ENCODE measurements at regions not wholly inside any gene's neighbourhood (a gene's known extent, or its start where the extent isn't known, plus 50 kb on each side); places are given as distances from the start of the nearest gene placed in this dataset.
"Not testable (repeated sequence)": the region's sequence is repeated elsewhere in the genome, so short reads cannot be mapped to it uniquely, and the experiment has no call there.

DNA sequence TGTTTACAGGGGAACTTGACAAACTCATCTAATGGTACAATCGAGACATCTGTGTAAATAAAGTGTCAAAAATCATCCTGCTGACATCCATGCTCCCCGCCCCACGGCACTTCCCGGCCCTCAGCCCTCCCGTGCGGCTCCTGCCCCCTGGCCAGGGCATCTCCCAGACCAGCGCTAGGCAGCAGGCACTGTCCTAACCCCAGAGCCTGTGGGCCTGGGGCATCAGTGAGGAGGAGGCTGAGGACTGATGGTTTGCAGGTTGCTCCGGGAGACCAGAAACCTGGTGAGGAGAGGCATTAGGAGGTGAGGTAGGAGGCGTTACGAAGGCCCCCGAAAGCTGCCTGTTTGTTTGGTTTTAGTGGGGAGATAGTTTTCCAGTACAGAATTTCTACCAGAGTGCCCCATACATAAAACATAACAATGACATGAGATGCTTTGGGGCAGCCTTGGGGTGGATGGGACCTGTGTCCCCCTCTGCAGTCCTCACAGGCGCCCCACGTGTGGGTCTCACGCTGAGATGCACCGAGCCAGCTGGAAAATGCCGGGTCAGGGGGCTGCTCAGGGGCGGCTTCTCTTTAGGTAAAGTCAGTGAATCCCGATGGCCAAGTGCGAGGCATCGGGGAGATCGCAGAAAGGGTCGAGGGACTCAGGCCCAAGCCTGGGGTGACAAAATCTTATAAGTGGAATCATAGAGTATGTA is 114.2 kb downstream of the RTP5 start:
- DNase-seq (ENCODE audit: low spot score) = no peak

DNA sequence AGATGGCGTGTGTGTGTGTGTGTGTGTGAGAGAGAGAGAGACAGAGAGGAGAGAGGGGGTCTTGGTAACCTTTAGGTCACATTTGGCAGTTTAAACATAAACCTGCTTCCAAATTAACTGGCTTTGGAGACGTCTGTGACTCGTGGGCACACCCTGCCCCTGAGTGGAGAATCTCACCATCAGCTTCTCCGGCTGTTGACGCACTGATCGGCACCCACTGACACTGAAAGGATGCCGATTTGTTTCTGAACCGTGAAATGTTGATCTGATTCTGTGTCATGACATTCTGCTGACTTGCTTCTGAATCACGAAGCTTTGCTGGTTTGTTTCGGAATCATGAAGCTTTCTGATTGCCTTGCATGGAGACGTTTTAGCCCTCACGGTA is 114.7 kb downstream of the RTP5 start:
- no peak for DNase-seq (ENCODE audit: low spot score)

DNA sequence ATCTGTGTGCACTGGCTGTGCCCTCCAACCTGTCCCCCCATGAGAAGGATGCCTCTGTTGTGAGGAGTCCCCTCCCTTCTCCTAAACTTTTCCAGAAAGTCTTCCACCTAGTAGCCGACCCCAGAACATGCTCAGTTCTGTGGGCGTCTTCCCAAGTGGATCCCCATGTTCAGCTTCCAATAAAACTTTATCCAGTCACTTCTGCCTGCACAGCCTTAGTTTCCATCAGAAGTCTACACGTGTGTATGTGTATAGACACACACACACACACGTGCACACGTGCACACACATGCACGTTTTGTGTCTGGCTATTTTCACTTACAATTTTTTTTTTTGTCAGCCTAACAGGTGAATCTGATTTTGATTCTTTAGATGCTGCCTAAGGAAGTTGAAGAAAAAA is 115.1 kb downstream of the RTP5 start:
- no peak for DNase-seq (ENCODE audit: low spot score)

- DNase-seq (ENCODE audit: low spot score) = not testable (repeated sequence)
Observed at GRCh38 chr2:241985161-241985985, 115.8 kb downstream of the RTP5 start.

- DNase-seq (ENCODE audit: low spot score) = no peak
Observed at GRCh38 chr2:241985986-241986329, 116.4 kb downstream of the RTP5 start.

- DNase-seq (ENCODE audit: low spot score) = no peak
Observed at GRCh38 chr2:241986836-241987641, 117.5 kb downstream of the RTP5 start.

- DNase-seq (ENCODE audit: low spot score) = no peak
Observed at GRCh38 chr2:241987726-241988125, 118.2 kb downstream of the RTP5 start.

DNA sequence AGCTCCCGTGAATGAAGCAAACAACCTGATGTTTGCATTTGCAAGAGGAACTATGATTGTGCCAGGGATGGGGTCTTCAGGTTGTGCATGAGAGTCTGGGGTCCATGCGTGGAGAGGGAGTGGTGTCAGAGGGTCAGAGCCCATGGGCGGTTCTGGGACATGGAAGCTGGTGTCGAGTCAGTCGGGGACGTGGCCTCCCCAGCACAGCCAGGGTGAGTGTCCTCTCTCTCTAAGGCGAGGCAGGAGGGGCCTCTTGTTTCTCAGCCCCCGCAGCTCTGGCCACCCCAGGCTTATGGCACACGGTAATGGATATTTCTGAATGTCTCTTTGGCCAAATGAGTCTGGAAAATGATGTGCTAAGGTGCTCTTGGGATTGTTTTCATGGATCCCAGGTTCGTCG is 118.6 kb downstream of the RTP5 start:
- no peak for DNase-seq (ENCODE audit: low spot score)

- no peak for DNase-seq (ENCODE audit: low spot score)
Observed at GRCh38 chr2:241989074-241989473, 119.5 kb downstream of the RTP5 start.

GRCh38 chr2:241990466-241990865 is 120.9 kb downstream of the RTP5 start:
- no peak for DNase-seq (ENCODE audit: low spot score)

DNA sequence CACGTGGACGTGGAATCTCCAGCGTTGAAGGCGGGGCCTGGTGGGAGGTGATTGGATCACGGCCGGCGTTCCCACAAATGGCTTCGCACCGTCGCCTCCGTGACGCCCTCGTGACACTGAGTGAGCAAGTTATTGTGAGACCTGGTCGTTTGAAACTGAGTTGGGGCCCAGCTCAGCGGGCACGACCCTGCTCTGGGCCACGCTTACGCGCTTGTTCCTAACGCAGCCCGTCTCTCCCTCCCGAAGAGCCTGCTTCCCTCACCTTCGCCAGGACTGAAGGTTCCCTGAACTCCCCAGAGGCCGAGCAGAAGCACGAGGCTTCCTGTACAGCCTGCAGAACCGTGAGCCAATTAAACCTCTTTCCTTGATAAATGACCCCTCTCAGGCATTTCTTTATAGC is 121.8 kb downstream of the RTP5 start:
- no peak for DNase-seq (ENCODE audit: low spot score)

GRCh38 chr2:241992753-241993152 is 123.2 kb downstream of the RTP5 start:
- no peak for DNase-seq (ENCODE audit: low spot score)

- no peak for DNase-seq (ENCODE audit: low spot score)
Observed at GRCh38 chr2:241993386-241994005, 124.0 kb downstream of the RTP5 start.

DNA sequence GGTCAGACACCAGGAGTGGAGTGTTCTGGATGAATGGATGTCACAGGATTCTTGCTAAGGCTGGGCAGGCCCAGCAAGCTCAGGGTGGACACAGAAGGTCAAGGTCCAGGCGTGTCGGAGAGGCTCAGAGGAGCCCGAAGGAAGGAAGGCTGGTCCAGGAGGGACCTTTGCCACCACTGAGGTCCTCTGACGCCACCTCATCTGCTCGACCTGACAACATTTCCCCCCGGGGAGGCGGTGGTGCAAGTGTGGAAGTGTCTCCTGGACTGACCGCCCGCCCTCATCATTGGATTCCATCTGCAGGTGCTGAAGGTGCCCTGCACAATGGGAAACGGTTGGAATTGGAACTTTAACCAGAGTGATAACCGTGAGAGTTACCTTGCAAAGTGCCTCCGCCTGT is 124.6 kb downstream of the RTP5 start:
- DNase-seq (ENCODE audit: low spot score) = no peak

DNA sequence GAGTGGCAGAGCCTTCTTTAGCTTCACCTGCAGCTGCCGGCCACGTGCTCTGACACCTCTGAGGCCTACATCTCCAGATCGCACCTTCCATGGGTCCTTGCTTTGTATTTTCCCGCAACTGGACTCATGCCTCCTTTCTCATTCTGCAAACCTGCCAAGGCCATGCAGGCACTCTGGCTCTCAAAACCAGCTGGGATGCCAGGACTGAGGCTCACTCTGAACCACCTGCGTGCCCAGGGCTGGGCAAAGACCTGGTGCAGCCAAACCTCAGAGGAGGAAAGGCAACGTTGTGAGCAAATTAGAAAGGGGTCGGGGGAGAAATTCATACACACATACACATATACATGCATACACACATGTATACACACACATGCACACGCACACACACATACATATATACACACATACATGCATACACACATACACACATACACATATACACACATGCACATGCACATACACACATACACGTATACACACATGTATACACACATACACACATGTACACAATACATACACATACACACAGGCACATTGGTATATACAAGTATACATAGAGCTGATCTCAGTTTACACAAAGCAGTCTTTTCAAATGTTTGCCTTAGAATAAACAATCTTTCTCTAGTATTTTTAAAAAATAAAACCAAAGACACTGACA is 125.2 kb downstream of the RTP5 start:
- peak; percentile 24 for DNase-seq (ENCODE audit: low spot score)

- DNase-seq (ENCODE audit: low spot score) = no peak
Observed at GRCh38 chr2:241996100-241996499, 126.6 kb downstream of the RTP5 start.

DNA sequence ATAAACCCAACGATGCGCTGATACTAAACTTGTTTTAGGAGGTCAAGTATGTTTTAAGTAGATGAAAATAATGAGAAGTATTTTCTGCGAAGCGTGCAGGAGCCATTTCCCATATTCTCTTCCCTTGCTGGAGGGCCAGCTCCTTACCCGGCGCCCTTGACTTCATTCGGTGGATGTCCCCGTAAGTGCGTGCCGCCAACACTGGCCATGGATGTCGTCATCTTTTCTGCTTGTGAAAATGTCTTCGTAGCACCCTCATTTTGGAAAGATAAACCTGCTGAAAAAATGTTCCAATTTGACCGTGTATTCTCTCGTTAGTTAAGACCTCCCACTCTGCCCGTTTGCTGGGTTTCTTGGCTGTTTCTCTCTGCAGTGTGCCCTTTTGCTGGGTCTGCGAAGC is 127.5 kb downstream of the RTP5 start:
- no peak for DNase-seq (ENCODE audit: low spot score)

DNA sequence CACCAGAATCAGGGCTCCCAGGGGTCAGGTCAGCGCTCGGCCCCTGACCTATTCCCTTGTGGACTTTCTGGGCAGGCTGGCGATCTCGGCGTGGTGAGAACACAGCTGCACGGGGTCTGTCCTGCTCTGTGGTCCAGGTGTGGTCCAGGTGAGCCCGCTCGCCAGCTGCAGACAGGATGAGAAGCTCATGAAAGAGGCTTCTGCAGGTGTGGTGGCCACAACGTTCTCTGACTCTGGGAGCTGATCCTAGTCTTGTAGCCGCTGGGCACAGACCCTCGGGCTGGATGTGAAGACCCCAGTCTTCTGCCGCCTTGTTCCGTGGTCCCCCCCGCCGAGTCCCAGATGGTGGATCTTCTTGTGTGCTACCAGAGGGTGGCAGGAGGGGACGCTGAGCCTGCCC is 129.7 kb downstream of the RTP5 start:
- no peak for DNase-seq (ENCODE audit: low spot score)

DNA sequence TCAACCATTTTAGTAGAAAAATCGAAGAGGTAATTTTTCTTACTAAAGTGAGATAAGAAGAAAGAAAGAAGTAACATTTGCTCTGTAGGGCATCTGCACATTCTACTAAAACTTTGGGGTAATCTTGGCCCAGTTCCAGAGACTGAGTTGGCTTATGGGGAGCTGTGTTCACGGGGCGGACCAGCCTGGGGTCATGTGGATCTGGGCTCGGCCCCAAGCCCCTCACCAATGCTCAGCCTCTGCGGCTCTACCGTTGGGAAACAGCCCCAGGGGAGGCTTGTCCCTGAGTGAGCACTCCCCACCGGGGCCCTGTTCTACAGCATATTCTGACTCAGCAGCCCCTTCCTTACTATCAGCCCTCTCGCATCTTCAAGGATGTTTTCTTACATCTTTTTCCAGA is 132.3 kb downstream of the RTP5 start:
- no peak for DNase-seq (ENCODE audit: low spot score)

DNA sequence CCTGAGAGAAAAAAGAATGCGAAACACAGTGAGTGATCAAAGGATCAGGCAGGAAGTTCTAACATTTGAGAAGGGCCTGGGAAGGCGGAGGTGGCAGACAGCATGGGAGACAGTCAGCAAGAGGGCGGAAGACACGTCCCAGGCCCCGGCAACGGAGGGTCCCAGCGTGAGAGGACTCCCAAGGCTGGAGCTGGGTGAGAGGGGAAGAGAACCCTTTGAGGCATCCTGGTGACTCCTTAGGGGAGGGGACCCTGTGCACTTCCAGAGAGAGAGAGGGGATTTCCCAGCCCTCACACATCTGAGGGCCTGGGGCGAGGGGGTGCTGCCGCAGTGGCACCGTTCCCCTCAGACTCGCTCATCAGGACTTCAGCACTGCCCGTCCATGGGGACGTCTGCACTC is 133.4 kb downstream of the RTP5 start:
- no peak for DNase-seq (ENCODE audit: low spot score)

- DNase-seq (ENCODE audit: low spot score) = no peak
Observed at GRCh38 chr2:242004223-242004901, 134.8 kb downstream of the RTP5 start.

DNA sequence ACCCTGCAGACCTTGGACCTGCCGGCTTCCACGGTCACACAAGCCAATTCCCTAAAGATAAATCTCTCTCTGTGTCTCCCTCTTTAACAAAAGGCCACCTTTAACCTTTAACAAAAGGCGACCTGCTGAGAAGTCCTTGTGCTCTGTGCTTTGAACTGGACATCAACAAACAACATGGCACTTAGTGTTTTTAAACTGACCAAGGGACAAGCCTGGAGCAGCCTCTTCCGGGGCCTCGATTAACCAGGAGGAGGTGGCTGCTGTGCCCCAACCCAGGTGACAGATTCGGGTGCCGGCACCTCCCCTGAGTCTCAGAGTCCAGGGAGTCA is 135.3 kb downstream of the RTP5 start:
- no peak for DNase-seq (ENCODE audit: low spot score)
